Stimulated activated CD4-positive, alpha-beta T cell treated with anti-CD3 and anti-CD28 coated beads, Interleukin-2, amount 100 ng/mL, for 24 hours (primary cell): ENCODE measurements at regions not wholly inside any gene's neighbourhood (a gene's known extent, or its start where the extent isn't known, plus 50 kb on each side); places are given as distances from the start of the nearest gene placed in this dataset.
"Not testable (repeated sequence)": the region's sequence is repeated elsewhere in the genome, so short reads cannot be mapped to it uniquely, and the experiment has no call there.

ENCODE experiments used
- DNase-seq, 2 donors: peaks; one replicate each; pipeline ENCODE4 v3.0.0-alpha.2; 2020

- no peak for DNase-seq
Measured at GRCh38 chr1:166701603-166702100, 137.6 kb upstream of the POGK start.

- no peak for DNase-seq
Measured at GRCh38 chr1:166703141-166703540, 136.1 kb upstream of the POGK start.

GRCh38 chr1:166703726-166704462 lies 135.4 kb upstream of the POGK start:
- DNase-seq: no peak

- no peak for DNase-seq
Measured at GRCh38 chr1:166705376-166706289, 133.6 kb upstream of the POGK start.

- no peak for DNase-seq
Measured at GRCh38 chr1:166716620-166717019, 122.7 kb upstream of the POGK start.

DNA sequence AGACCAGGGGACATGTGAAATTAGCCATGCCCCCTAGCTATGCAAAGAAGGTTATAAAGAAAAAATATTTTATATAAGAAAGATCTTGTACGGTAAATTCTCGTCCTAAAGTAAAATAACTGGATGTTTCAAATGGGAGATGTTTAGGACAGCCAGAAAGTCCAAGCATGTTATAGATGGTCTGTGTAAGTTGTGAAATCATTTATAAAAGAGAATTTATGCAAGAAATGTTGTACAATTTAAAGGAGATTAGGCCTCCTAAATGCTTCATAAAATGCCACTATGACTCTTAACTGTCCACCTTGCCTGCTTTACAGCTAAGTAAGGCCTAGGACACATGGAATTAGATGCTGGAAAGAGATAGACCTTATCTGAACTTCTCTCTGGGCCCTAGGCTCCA lies 118.1 kb upstream of the POGK start:
- DNase-seq: no peak

DNA sequence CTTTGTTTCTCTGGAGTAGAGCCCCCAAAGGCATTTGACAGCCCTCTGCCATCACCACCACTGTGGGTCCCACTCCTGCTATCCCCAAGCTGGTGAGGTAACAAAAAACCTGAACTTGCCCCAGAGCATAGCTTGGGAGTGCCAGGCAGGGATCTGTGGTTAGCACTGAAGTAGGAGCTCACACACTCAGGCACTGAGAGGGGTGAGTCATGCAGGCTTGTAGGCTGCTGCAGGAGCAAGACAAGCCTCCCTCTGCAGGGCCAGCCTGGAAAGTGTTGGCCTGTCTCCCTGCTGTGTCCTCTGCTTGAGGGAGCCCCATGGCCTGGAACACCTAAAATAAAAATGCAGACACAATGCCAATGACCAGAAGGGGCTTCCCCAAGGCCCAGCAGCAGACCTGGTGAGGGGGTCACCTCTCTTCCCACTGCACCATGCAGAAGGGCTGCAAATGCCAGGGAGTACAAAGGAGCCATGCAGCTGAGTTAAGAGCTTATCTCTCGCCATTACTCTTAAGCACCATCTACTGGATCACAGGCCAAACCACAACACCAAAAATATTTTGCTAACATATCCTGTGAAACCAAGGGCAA lies 108.9 kb upstream of the POGK start:
- DNase-seq: no peak

DNA sequence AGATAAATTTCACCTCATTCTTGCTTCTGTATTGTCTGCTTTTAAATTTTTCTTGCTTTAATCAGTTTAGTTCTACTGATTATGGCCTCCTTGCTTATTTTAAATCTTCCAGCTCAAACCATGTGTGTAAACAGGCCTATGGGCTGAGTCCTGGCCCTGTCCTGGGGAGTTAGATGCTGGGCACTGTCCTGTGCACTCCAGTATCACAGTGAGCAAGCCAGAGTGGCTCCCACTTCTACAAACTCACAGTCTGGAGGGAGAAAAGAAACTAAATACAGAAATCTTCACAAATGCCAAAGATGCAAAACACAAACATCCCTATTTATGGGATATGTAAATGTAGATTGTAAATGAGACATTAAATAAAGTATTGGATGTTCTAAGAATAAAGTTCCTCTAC lies 101.1 kb upstream of the POGK start:
- DNase-seq: no peak

GRCh38 chr1:166738873-166739272 lies 100.4 kb upstream of the POGK start:
- DNase-seq: no peak

DNA sequence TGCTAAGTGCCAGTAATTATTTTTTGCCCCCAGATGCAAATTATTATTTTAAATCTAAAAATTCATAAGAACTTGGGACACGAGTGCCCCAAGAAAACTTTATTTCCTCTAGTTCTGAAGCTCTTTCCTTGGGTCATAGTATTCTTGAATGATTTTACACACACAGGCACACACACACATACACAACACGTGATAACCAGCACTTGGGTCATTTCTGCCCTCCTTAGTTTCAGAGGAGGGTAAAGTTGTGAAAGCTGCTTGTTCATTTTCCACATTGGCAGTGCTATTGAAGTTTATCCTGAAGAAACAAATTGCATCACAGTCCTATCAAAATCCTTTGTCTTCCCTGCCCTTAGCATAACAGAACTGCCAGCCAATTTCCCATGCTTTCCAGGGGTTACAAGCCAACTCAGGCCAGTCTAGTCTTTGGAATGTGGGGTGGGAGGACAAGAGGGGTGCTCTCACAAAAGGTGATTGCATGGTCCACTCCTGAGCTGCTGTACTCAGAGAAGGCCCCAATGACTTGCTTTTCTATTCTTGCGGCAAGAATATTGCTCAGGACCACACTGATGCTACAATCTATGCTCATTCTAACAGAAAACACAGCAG lies 98.5 kb upstream of the POGK start:
- DNase-seq: no peak

GRCh38 chr1:166763318-166763717 lies 76.0 kb upstream of the POGK start:
- no peak for DNase-seq

- no peak for DNase-seq
Measured at GRCh38 chr1:166766942-166767341, 72.3 kb upstream of the POGK start.

GRCh38 chr1:166784646-166785045 lies 54.6 kb upstream of the POGK start:
- not testable (repeated sequence) for DNase-seq

DNA sequence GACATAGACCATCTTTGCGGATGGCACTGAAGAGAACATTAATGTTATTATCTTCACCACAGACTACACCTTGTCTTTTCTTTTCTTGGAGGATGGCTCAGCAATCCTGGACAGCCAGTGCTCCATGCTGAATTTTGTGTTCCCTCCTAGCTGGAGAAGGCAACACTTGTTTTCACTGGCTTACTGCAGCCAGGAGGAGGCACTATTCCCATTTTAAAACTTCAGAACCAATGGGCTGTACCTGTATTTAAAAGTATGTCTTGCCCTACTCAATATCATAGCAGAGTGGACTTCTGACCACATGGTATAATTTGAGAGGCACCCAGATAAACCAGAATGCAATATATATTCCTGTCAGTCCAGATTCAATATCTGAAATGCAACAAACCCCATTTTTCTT lies 53.3 kb upstream of the POGK start:
- DNase-seq: no peak

GRCh38 chr1:166789286-166789685 lies 50.0 kb upstream of the POGK start:
- no peak for DNase-seq
